Endothelial cell of umbilical vein (primary cell): ENCODE measurements at regions not wholly inside any gene's neighbourhood (a gene's known extent, or its start where the extent isn't known, plus 50 kb on each side); places are given as distances from the start of the nearest gene placed in this dataset.

Source experiments
- BruUV-seq: library from RNA; stranded (reverse); fragments of 400-500 nt; replicated peaks from 2 replicates; lab custom pipeline; 2021; lab: Mats Ljungman, UMichigan
- CTCF ChIA-PET: fragments of 300-600, 350-600 bp; sonication (Branson Sonifier 250); formaldehyde crosslinking; loops from one replicate; lab custom pipeline; 2021; ENCODE audit warnings: antibody characterized with exemption, inconsistent platforms; lab: Charles Lee
- POLR2A ChIA-PET: fragments of 300-600, 350-600 bp; sonication (Branson Sonifier 250); formaldehyde crosslinking; loops from one replicate; lab custom pipeline; 2021; ENCODE audit warnings: antibody characterized with exemption, inconsistent platforms; lab: Charles Lee
- DNase-seq: peaks from one replicate; pipeline ENCODE4 v3.0.0-alpha.2; 2011; ENCODE audit warnings: low read depth, low spot score
- FAIRE-seq: peaks from 2 replicates; lab custom pipeline; 2011; peaks lifted over from hg19 to GRCh38; lab: Jason Lieb, UNC
- H2AFZ ChIP-seq: 2 replicates; pipeline ENCODE4 v1.6.0; 2012; ENCODE audit warnings: low read depth, low read length, control low read depth, inconsistent platforms
- H3K27ac ChIP-seq: 2 replicates; pipeline ENCODE4 v1.5.1; 2011; ENCODE audit warnings: low read depth, mild to moderate bottlenecking, control low read depth, low read length, moderate library complexity; ENCODE audit not compliant: insufficient read depth
- H3K27me3 ChIP-seq, 2 experiments: 2 replicates each; pipeline versions ENCODE4 v1.6.0 to v1.6.1; 2011; ENCODE audit warnings: low read length in 2 of 2, mixed read lengths in 1 of 2; ENCODE audit not compliant: control insufficient read depth in 2 of 2, insufficient read depth in 2 of 2
- H3K36me3 ChIP-seq, 2 experiments: 2 replicates in 1 of 2; 3 replicates in 1 of 2; pipeline ENCODE4 v1.5.1; 2011; ENCODE audit warnings: low read length in 2 of 2, mild to moderate bottlenecking in 1 of 2, moderate library complexity in 1 of 2; ENCODE audit not compliant: control insufficient read depth in 2 of 2, insufficient read depth in 2 of 2; ENCODE audit errors: extremely low read depth in 1 of 2
- H3K4me1 ChIP-seq: 3 replicates; pipeline ENCODE4 v1.5.1; 2011; ENCODE audit warnings: mild to moderate bottlenecking, low read length; ENCODE audit not compliant: control insufficient read depth, insufficient read depth; ENCODE audit errors: extremely low read depth
- H3K4me2 ChIP-seq: 2 replicates; pipeline ENCODE4 v1.6.1; 2011; ENCODE audit warnings: low read length, control low read depth, mixed read lengths; ENCODE audit not compliant: insufficient read depth
- H3K4me3 ChIP-seq, 3 experiments: fragments of 200-600 bp in 1 of 3; sonication (generic), shearing (Covaris generic) in 1 of 3; replicated peaks in 1 of 3; 2 replicates each; pipeline ENCODE4 v1.5.1; 2011 to 2016; ENCODE audit warnings: control low read depth in 3 of 3, low read length in 3 of 3, mild to moderate bottlenecking in 2 of 3, inconsistent platforms in 1 of 3, low read depth in 1 of 3, moderate library complexity in 1 of 3; ENCODE audit not compliant: insufficient read depth in 1 of 3
- H3K79me2 ChIP-seq: 2 replicates; pipeline ENCODE4 v1.6.0; 2012; ENCODE audit warnings: low read length, inconsistent platforms; ENCODE audit not compliant: control insufficient read depth, insufficient read depth
- H3K9ac ChIP-seq: replicated peaks from 2 replicates; pipeline ENCODE3; 2011; ENCODE audit warnings: low read length, control low read depth; ENCODE audit not compliant: insufficient read depth; ENCODE audit errors: extremely low read depth
- H3K9me1 ChIP-seq: replicated peaks from 3 replicates; pipeline ENCODE4 v1.6.0; 2011; ENCODE audit warnings: mild to moderate bottlenecking, low read length; ENCODE audit not compliant: control insufficient read depth, insufficient read depth; ENCODE audit errors: extremely low read depth
- H3K9me3 ChIP-seq: replicated peaks from 2 replicates; pipeline ENCODE4 v1.5.1; 2012; ENCODE audit warnings: low read length, inconsistent platforms; ENCODE audit not compliant: control insufficient read depth, insufficient read depth
- H4K20me1 ChIP-seq: replicated peaks from 2 replicates; pipeline ENCODE3; 2011; ENCODE audit warnings: mild to moderate bottlenecking, low read length; ENCODE audit not compliant: control insufficient read depth, insufficient read depth; ENCODE audit errors: extremely low read depth
- EZH2 ChIP-seq: IDR thresholded peaks from 2 replicates; pipeline ENCODE4 v1.6.1; 2012; ENCODE audit warnings: borderline replicate concordance, low read depth, mild to moderate bottlenecking, moderate library complexity, low read length, inconsistent platforms; ENCODE audit not compliant: severe bottlenecking
- FOS ChIP-seq: IDR thresholded peaks from 2 replicates; pipeline ENCODE4 v1.6.1; 2011; ENCODE audit warnings: mild to moderate bottlenecking, low read length, moderate library complexity, borderline replicate concordance; ENCODE audit not compliant: insufficient read depth
- GATA2 ChIP-seq: IDR thresholded peaks from 2 replicates; pipeline ENCODE4 v1.7.0; 2011; ENCODE audit warnings: low read depth, mild to moderate bottlenecking, moderate library complexity, mixed read lengths, low read length; ENCODE audit not compliant: insufficient read length, insufficient read depth
- JUN ChIP-seq: IDR thresholded peaks from 2 replicates; pipeline ENCODE4 v1.6.1; 2011; ENCODE audit warnings: borderline replicate concordance, low read depth; ENCODE audit not compliant: insufficient read length, insufficient read depth
- MYC ChIP-seq: IDR thresholded peaks from one replicate; pipeline ENCODE4 v1.6.1; 2011; ENCODE audit warnings: mild to moderate bottlenecking, low read depth, low read length
- POLR2A ChIP-seq: IDR thresholded peaks from 2 replicates; pipeline ENCODE4 v1.6.1; 2012; ENCODE audit warnings: low read depth, mild to moderate bottlenecking, control low read depth, low read length
- POLR2AphosphoS5 ChIP-seq: IDR thresholded peaks from 2 replicates; pipeline ENCODE4 v1.6.1; 2012; ENCODE audit warnings: low read depth, mild to moderate bottlenecking, control low read depth, low read length, moderate library complexity; ENCODE audit not compliant: insufficient read depth
- dilution Hi-C: fragments of 300-500 bp; cut with MboI; formaldehyde crosslinking; loops from one replicate; pipeline ENCODE4 v1.15.0; 2019; ENCODE audit warnings: low sequenced_read_pairs; ENCODE audit not compliant: extremely low pct_ligation_motif_present
- intact Hi-C: fragments of 100-400 bp; cut with micrococcal nuclease; formaldehyde crosslinking; loops from one replicate; pipeline ENCODE4 v1.10.0; 2022
- TF ChIP-seq, protein P1 (sequence below): IDR thresholded peaks from 2 replicates; pipeline ENCODE4 v1.6.1; 2011; ENCODE audit not compliant: insufficient read depth, insufficient read length
- TF ChIP-seq, protein P2 (sequence below), 2 donors: IDR thresholded peaks; 1 replicate in 1 of 2; 2 replicates in 1 of 2; pipeline ENCODE4 v1.5.1; 2011; ENCODE audit warnings: low read length in 2 of 2, mild to moderate bottlenecking in 2 of 2, moderate library complexity in 2 of 2, control low read depth in 1 of 2, inconsistent platforms in 1 of 2, low read depth in 1 of 2; ENCODE audit not compliant: insufficient read depth in 1 of 2; ENCODE audit errors: extremely low read depth in 1 of 2

DNA sequence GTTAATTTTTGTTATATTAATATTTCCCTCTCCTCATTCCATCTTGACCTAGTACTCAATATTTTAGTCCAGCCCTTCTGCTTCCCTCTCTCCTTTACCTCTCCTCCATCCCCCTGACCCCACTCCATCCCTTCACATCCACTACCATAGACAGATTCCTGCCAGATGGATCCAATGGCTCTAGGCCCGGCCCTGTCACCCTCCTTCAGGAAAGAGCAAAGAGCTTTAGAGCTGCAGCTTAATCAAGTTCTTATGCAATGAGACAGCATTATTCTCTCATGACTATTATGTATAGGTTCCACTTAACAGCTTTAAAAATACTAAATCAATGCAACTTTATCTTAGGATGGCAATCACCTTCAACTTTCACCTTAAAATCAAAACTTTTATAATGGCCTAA, 200.7 kb upstream of the TTC14 start:
- TF ChIP-seq, protein P1, sequence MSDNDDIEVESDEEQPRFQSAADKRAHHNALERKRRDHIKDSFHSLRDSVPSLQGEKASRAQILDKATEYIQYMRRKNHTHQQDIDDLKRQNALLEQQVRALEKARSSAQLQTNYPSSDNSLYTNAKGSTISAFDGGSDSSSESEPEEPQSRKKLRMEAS = no peak
- TF ChIP-seq, protein P2, sequence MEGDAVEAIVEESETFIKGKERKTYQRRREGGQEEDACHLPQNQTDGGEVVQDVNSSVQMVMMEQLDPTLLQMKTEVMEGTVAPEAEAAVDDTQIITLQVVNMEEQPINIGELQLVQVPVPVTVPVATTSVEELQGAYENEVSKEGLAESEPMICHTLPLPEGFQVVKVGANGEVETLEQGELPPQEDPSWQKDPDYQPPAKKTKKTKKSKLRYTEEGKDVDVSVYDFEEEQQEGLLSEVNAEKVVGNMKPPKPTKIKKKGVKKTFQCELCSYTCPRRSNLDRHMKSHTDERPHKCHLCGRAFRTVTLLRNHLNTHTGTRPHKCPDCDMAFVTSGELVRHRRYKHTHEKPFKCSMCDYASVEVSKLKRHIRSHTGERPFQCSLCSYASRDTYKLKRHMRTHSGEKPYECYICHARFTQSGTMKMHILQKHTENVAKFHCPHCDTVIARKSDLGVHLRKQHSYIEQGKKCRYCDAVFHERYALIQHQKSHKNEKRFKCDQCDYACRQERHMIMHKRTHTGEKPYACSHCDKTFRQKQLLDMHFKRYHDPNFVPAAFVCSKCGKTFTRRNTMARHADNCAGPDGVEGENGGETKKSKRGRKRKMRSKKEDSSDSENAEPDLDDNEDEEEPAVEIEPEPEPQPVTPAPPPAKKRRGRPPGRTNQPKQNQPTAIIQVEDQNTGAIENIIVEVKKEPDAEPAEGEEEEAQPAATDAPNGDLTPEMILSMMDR (IDR thresholded peaks at IDR 0.05; ENCODE audit: extremely low read depth in 1 of 2, insufficient read depth in 1 of 2, low read depth in 1 of 2, low read length in 2 of 2) = no peak
- TF ChIP-seq JUN = no peak
- no peaks in the 10 kb centered on the region for H3K9me3 ChIP-seq
- H3K4me1 ChIP-seq = no peaks in the 10 kb centered on the region
- FAIRE-seq (no peak), DNase-seq (no peak)
- H3K79me2 ChIP-seq = no peaks in the 10 kb centered on the region
- CTCF ChIA-PET = no interaction called here
- no peaks in the 10 kb centered on the region for H3K36me3 ChIP-seq
- intact Hi-C loops = no loop called here
- no peak overlapping the region for H3K27ac ChIP-seq
- no peak overlapping the region for H3K4me3 ChIP-seq
- no peaks in the 10 kb centered on the region for H4K20me1 ChIP-seq
- no peak overlapping the region for H3K4me2 ChIP-seq
- no peaks in the 10 kb centered on the region for H3K9me1 ChIP-seq
- dilution Hi-C loops = no loop called here
- H3K27me3 ChIP-seq = no peaks in the 10 kb centered on the region
- no TSS peak for BruUV-seq
- no peak overlapping the region for H3K9ac ChIP-seq
- POLR2A ChIA-PET = no interaction called here
- H2AFZ ChIP-seq = no peak overlapping the region

DNA sequence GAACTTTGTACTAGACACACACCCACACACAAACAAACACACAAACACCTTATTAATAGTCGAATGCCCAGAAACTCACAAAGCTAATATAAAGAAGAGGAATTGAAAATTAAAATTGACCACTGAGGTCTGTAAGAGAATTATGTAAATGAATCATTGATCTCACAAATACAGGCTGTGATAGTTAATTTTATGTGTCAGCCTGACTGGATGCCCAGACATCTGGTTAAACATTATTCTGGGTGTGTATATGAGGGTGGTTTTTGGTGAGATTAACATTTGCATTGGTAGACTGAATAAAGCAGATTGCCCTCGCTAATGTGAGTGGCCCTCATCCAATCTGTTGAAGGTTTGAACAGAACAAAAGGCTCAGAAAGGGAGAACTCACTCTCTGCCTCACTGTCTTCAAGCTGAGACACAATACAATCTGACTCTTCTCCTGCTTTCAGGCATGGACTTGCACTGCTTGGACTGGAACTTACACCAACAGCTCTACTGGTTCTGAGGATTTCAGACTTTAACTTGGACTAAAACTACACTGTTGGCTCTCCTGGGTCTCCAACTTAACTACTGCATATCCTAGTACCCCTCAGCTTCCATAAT, 199.4 kb upstream of the TTC14 start:
- no peak overlapping the region for H3K4me3 ChIP-seq
- dilution Hi-C loops (no loop called here), intact Hi-C loops (no loop called here)
- no peaks in the 10 kb centered on the region for H3K9me1 ChIP-seq
- H3K4me1 ChIP-seq = no peaks in the 10 kb centered on the region
- BruUV-seq = no TSS peak
- no peaks in the 10 kb centered on the region for H3K9me3 ChIP-seq
- H3K27ac ChIP-seq = no peak overlapping the region
- FAIRE-seq (no peak), DNase-seq (no peak)
- no peak overlapping the region for H3K9ac ChIP-seq
- no peaks in the 10 kb centered on the region for H3K79me2 ChIP-seq
- no peak overlapping the region for H2AFZ ChIP-seq
- H3K27me3 ChIP-seq = no peaks in the 10 kb centered on the region
- no peaks in the 10 kb centered on the region for H4K20me1 ChIP-seq
- no peak overlapping the region for H3K4me2 ChIP-seq
- POLR2A ChIA-PET = no interaction called here
- TF ChIP-seq POLR2AphosphoS5 (no peak), FOS (no peak), EZH2 (no peak), MYC (no peak), GATA2 (no peak), JUN (no peak), POLR2A (no peak)
- TF ChIP-seq, protein P2 (IDR thresholded peaks at IDR 0.05; ENCODE audit: extremely low read depth in 1 of 2, insufficient read depth in 1 of 2, low read depth in 1 of 2, low read length in 2 of 2) = no peak
- TF ChIP-seq, protein P1 = no peak
- H3K36me3 ChIP-seq = no peaks in the 10 kb centered on the region
- CTCF ChIA-PET = interaction anchor here (1.4 kb wide), 1 partner anchor 24 kb away, joined by 3 read pairs; no protein-coding TSS in a partner anchor
